MCF 10A (cell line): ENCODE measurements at regions not wholly inside any gene's neighbourhood (a gene's known extent, or its start where the extent isn't known, plus 50 kb on each side); places are given as distances from the start of the nearest gene placed in this dataset.
"Not testable (repeated sequence)": the region's sequence is repeated elsewhere in the genome, so short reads cannot be mapped to it uniquely, and the experiment has no call there.

Experiments used
- BruUV-seq: library from RNA; stranded (reverse); fragments of 400-500 nt; replicated peaks from 2 replicates; lab custom pipeline; 2021; lab: Mats Ljungman, UMichigan
- CTCF ChIA-PET: fragments of 300-600 bp; sonication (Branson Sonifier 250); formaldehyde crosslinking; extraction: SDS; loops from one replicate; lab custom pipeline; 2021; ENCODE audit warnings: antibody characterized with exemption, inconsistent platforms; lab: Yijun Ruan, JAX
- POLR2A ChIA-PET: fragments of 300-600, 350-650 bp; sonication (Branson Sonifier 250); formaldehyde crosslinking; extraction: SDS; loops from one replicate; lab custom pipeline; 2020; ENCODE audit warnings: antibody characterized with exemption, inconsistent platforms; lab: Yijun Ruan, JAX
- DNase-seq: peaks from one replicate; pipeline ENCODE4 v3.0.0-alpha.2; 2018; ENCODE audit not compliant: unreplicated experiment
- H3K27ac Mint-ChIP-seq: one replicate; pipeline ENCODE4 v1.8.0; 2022; ENCODE audit warnings: mild to moderate bottlenecking, low read depth, mixed read lengths; ENCODE audit not compliant: unreplicated experiment
- H3K27me3 Mint-ChIP-seq: one replicate; pipeline ENCODE4 v1.8.0; 2022; ENCODE audit warnings: mixed read lengths; ENCODE audit not compliant: insufficient read depth, unreplicated experiment
- H3K36me3 Mint-ChIP-seq: one replicate; pipeline ENCODE4 v1.8.0; 2022; ENCODE audit warnings: mild to moderate bottlenecking, moderate library complexity, mixed read lengths; ENCODE audit not compliant: insufficient read depth, unreplicated experiment
- H3K4me1 Mint-ChIP-seq: one replicate; pipeline ENCODE4 v1.8.0; 2022; ENCODE audit warnings: mixed read lengths; ENCODE audit not compliant: insufficient read depth, unreplicated experiment
- H3K4me3 Mint-ChIP-seq: one replicate; pipeline ENCODE4 v1.8.0; 2022; ENCODE audit warnings: mild to moderate bottlenecking, moderate library complexity, mixed read lengths; ENCODE audit not compliant: unreplicated experiment
- H3K9me3 Mint-ChIP-seq: one replicate; pipeline ENCODE4 v1.8.0; 2022; ENCODE audit warnings: mixed read lengths; ENCODE audit not compliant: unreplicated experiment
- intact Hi-C: fragments of 100-400 bp; cut with micrococcal nuclease; formaldehyde crosslinking; loops from 2 replicates; pipeline ENCODE4 v1.14.1; 2022
- TF ChIP-seq, protein P1 (sequence below): fragments of 200-600 bp; IDR thresholded peaks from one replicate; pipeline ENCODE4 v1.8.0; 2022; ENCODE audit warnings: antibody characterized with exemption, mild to moderate bottlenecking; ENCODE audit not compliant: unreplicated experiment

DNA sequence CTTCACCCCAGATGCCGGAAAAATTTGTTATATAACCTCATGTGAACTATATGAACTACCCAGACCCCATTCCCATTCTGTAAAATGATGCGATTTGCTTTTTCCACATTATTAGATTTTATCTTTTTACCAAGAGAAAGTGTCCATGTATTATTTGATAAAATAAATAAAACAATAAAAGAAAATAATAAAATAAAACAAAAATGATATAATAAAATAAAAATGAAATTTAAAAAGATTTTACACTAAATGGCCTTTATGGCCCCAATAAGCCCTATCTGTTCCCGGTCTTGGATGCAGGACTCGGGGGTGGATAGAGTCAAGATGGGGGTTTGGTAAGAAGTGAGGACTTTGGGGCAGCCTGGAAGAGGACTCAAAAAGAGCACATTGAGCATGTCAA lies 357.2 kb downstream of the MATN1 start:
- intact Hi-C loops, result no loop called here
- no peaks in the 10 kb centered on the region for H3K4me1 Mint-ChIP-seq
- ChIA-PET POLR2A (no interaction called here), CTCF (interaction anchor here (0.5 to 0.9 kb wide), 2 partner anchors 255 to 989 kb away, joined by 3 to 4 read pairs; no protein-coding TSS in a partner anchor)
- H3K27me3 Mint-ChIP-seq, result peaks cover 20% of the 10 kb centered on the region
- BruUV-seq, result no TSS peak
- no peak overlapping the region for H3K27ac Mint-ChIP-seq
- no peaks in the 10 kb centered on the region for H3K9me3 Mint-ChIP-seq
- H3K36me3 Mint-ChIP-seq, result no peaks in the 10 kb centered on the region
- H3K4me3 Mint-ChIP-seq, result no peak overlapping the region
- no peak for DNase-seq
- TF ChIP-seq, protein P1, sequence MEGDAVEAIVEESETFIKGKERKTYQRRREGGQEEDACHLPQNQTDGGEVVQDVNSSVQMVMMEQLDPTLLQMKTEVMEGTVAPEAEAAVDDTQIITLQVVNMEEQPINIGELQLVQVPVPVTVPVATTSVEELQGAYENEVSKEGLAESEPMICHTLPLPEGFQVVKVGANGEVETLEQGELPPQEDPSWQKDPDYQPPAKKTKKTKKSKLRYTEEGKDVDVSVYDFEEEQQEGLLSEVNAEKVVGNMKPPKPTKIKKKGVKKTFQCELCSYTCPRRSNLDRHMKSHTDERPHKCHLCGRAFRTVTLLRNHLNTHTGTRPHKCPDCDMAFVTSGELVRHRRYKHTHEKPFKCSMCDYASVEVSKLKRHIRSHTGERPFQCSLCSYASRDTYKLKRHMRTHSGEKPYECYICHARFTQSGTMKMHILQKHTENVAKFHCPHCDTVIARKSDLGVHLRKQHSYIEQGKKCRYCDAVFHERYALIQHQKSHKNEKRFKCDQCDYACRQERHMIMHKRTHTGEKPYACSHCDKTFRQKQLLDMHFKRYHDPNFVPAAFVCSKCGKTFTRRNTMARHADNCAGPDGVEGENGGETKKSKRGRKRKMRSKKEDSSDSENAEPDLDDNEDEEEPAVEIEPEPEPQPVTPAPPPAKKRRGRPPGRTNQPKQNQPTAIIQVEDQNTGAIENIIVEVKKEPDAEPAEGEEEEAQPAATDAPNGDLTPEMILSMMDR, result no peak

DNA sequence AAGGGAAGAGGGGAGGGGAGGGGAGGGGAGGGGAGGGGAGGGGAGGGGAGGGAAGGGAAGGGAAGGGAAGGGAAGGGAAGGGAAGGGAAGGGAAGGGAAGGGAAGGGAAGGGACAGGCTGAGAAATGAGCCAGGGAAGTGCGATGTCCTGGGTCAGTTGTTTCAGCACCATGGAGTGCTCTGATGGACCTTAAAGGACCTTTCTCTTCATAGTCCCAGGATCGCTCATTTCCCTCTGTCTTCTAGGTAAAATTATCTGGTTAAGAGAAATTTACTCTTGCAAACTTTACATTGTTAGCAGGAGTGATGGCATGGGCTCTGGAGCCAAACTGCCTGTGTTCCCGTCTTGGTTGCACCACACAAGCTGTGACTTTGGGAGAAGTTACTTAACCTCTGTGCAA lies 357.8 kb downstream of the MATN1 start:
- Mint-ChIP-seq H3K27me3 (peaks cover 20% of the 10 kb centered on the region), H3K9me3 (no peaks in the 10 kb centered on the region), H3K4me3 (no peak overlapping the region), H3K27ac (no peak overlapping the region), H3K36me3 (no peaks in the 10 kb centered on the region), H3K4me1 (no peaks in the 10 kb centered on the region)
- intact Hi-C loops, result no loop called here
- CTCF ChIA-PET, result interaction anchor here (0.9 to 3.9 kb wide), 2 partner anchors 15 to 254 kb away, joined by 4 to 14 read pairs; no protein-coding TSS in a partner anchor
- no TSS peak for BruUV-seq
- DNase-seq, result no peak
- TF ChIP-seq, protein P1, result no peak
- POLR2A ChIA-PET, result no interaction called here

DNA sequence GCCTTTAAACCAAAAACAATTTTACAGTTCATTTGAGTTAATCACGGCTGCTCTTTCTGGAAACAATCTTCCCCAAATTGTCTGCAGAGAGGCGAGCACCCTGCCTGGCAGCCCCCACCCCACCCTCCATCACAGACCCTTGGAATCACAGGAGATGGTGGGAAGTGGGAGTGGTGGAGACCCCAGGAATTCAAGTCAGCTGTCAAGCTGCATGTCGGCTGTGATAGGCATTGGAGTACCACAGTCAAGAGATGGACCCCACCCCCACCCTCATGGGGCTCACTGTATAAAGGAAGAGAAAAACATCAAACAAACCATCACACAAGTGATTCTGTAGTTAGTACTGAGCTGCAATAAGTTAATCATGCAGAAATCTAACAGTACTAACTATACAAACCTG lies 360.4 kb downstream of the MATN1 start:
- intact Hi-C loops, result no loop called here
- peaks cover 20% of the 10 kb centered on the region for H3K27me3 Mint-ChIP-seq
- no peak overlapping the region for H3K27ac Mint-ChIP-seq
- no TSS peak for BruUV-seq
- no peak for DNase-seq
- TF ChIP-seq, protein P1, result no peak
- no peaks in the 10 kb centered on the region for H3K9me3 Mint-ChIP-seq
- H3K4me1 Mint-ChIP-seq, result no peaks in the 10 kb centered on the region
- H3K4me3 Mint-ChIP-seq, result no peak overlapping the region
- ChIA-PET POLR2A (no interaction called here), CTCF (interaction anchor here (1.1 to 3.9 kb wide), 2 partner anchors 9 to 18 kb away, joined by 3 to 14 read pairs; no protein-coding TSS in a partner anchor)
- H3K36me3 Mint-ChIP-seq, result no peaks in the 10 kb centered on the region

DNA sequence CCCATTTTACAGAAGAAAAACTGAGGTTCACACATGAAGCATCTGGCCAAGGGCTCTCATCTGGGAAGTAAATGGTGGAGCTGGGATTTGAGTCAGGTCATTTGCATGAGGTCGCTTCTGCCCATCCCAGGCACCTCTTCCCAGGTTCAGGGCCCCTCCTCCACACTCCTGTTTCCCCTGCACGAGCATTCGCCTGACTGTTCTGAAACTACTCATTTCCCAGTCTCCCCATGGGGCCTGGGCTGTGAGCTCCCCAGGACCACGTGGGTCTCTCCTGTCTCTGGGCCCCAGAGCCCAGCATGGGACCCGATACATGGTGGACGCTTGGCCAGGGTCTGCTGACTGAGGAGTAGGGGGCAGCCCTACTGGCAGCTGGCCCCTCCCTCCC lies 360.8 kb downstream of the MATN1 start:
- Mint-ChIP-seq H3K9me3 (no peaks in the 10 kb centered on the region), H3K4me1 (no peaks in the 10 kb centered on the region), H3K4me3 (no peak overlapping the region), H3K36me3 (no peaks in the 10 kb centered on the region), H3K27ac (no peak overlapping the region), H3K27me3 (peaks cover 15% of the 10 kb centered on the region)
- DNase-seq, result no peak
- intact Hi-C loops, result no loop called here
- CTCF ChIA-PET, result interaction anchor here (3.9 kb wide), 1 partner anchor 18 kb away, joined by 14 read pairs; no protein-coding TSS in a partner anchor
- POLR2A ChIA-PET, result no interaction called here
- BruUV-seq, result no TSS peak
- TF ChIP-seq, protein P1, result no peak

DNA sequence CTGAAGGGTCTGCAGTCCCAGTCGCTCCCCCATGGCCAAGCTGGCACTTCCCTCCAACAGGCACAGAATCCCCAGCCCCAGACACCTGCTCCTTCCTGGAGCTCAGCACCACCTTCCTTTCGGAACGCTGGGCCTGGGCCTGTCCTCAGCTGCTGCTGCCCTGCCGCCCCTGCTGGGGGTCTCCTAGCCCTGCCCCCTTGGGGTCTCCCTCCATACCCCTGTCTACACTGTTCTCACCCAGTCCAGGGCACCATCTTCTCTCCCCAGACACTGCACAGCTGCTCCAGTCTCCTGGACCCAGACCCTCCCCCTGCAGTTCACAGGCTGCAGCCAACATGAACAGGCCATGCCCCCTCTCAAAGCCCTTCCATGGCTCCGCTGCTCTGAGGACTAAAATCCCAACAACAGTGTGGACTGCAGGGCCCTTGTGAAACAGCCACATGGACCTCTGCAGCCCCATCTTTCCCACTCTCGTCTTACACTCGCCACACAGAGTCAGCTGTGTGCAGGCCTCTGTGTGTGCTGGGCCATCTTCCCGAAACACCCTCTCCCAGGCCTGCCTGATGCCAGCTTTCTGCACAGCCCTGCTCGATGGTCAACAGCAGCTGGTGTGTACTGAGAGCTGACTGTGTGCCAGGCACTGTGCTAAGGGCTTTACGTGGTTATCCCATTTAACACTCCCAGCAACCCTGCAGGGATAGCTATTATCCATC lies 361.3 kb downstream of the MATN1 start:
- H3K27me3 Mint-ChIP-seq, result peaks cover 11% of the 10 kb centered on the region
- H3K9me3 Mint-ChIP-seq, H3K27ac Mint-ChIP-seq, H3K4me1 Mint-ChIP-seq, intact Hi-C loops, DNase-seq, H3K4me3 Mint-ChIP-seq, POLR2A ChIA-PET, H3K36me3 Mint-ChIP-seq, BruUV-seq: not testable (repeated sequence)
- CTCF ChIA-PET, result interaction anchor here (3.9 kb wide), 1 partner anchor 19 kb away, joined by 14 read pairs; no protein-coding TSS in a partner anchor
